Spleen (tissue), 11 donors: ENCODE measurements at regions not wholly inside any gene's neighbourhood (a gene's known extent, or its start where the extent isn't known, plus 50 kb on each side); places are given as distances from the start of the nearest gene placed in this dataset.
A peak's percentile ranks its signal among the peaks of the same experiment; 100 is the strongest.

Source experiments
- DNase-seq: peaks from one replicate; pipeline ENCODE4 v3.0.0-alpha.2; 2020
- H3K27ac ChIP-seq, 8 donors: fragments of 200-600 bp; sonication (generic) in 7 of 8; 1 replicate in 4 of 8; 2 replicates in 4 of 8; pipeline versions ENCODE4 v1.5.0 to v1.8.0; 2016 to 2021; ENCODE audit warnings: inconsistent platforms in 4 of 8, mild to moderate bottlenecking in 4 of 8, moderate library complexity in 1 of 8
- H3K27me3 ChIP-seq, 7 donors: fragments of 200-600 bp; sonication (generic) in 6 of 7; replicated peaks in 1 of 7; 1 replicate in 4 of 7; 2 replicates in 3 of 7; pipeline versions ENCODE4 v1.5.0 to v1.8.0; 2016 to 2021; ENCODE audit warnings: inconsistent platforms in 3 of 7, mild to moderate bottlenecking in 1 of 7
- H3K36me3 ChIP-seq, 6 donors: fragments of 200-600 bp; sonication (generic) in 5 of 6; 1 replicate in 4 of 6; 2 replicates in 2 of 6; pipeline versions ENCODE4 v1.5.0 to v1.8.0; 2016 to 2021; ENCODE audit warnings: inconsistent platforms in 2 of 6
- H3K4me1 ChIP-seq, 6 donors: fragments of 200-600 bp; sonication (generic) in 5 of 6; 1 replicate in 3 of 6; 2 replicates in 3 of 6; pipeline versions ENCODE4 v1.5.0 to v1.8.0; 2016 to 2021; ENCODE audit warnings: inconsistent platforms in 3 of 6
- H3K4me3 ChIP-seq, 8 donors: fragments of 200-600 bp; sonication (generic) in 7 of 8; 1 replicate in 4 of 8; 2 replicates in 4 of 8; pipeline versions ENCODE4 v1.5.0 to v1.8.0; 2016 to 2021; ENCODE audit warnings: inconsistent platforms in 4 of 8, mild to moderate bottlenecking in 4 of 8, moderate library complexity in 2 of 8
- H3K9me3 ChIP-seq, 8 donors: fragments of 200-600 bp; sonication (generic) in 7 of 8; 1 replicate in 4 of 8; 2 replicates in 4 of 8; pipeline versions ENCODE4 v1.5.0 to v1.8.0; 2016 to 2021; ENCODE audit warnings: inconsistent platforms in 4 of 8
- CTCF ChIP-seq, 11 experiments: fragments of 200-600 bp in 7 of 11; fragments of 450-650 bp in 4 of 11; sonication (generic) in 4 of 11; IDR thresholded peaks in 8 of 11; conservative IDR thresholded peaks in 3 of 11; 1 replicate in 7 of 11; 2 replicates in 4 of 11; pipeline versions ENCODE4 v1.4.0 to v1.8.0; 2016 to 2021; ENCODE audit warnings: antibody characterized with exemption in 11 of 11, inconsistent platforms in 4 of 11, mild to moderate bottlenecking in 1 of 11
- POLR2A ChIP-seq, 3 donors: fragments of 450-650 bp; IDR thresholded peaks; one replicate each; pipeline ENCODE4 v1.5.1; 2017; ENCODE audit warnings: antibody characterized with exemption in 3 of 3, mild to moderate bottlenecking in 1 of 3
- POLR2AphosphoS5 ChIP-seq, 3 donors: sonication (generic); formaldehyde crosslinking; IDR thresholded peaks; one replicate each; pipeline ENCODE4 v1.5.1; 2017; ENCODE audit warnings: antibody characterized with exemption in 3 of 3
- WGBS, 5 donors: extraction: QIAGEN DNeasy Blood & Tissue Kit in 3 of 5; methylation state at CpG; one replicate each; pipeline versions ENCODE4 v1.1.5 to v1.1.7; 2013 to 2018; 5-methylcytosine and 5-hydroxymethylcytosine counted together
- intact Hi-C: fragments of 100-400 bp; cut with DNase I; formaldehyde crosslinking; loops from one replicate; pipeline ENCODE4 v1.15.0; 2023; ENCODE audit warnings: low total_unique reads
- donor health status: healthy with polysubstance abuse.
- donor health status: DM: no; HTN: no; CAD: no; lungs with moderate emphysema.
- donor health status: DM: no; HTN: no; CAD: no.
- donor health status: Bipolar disorder and iron deficiency.
- donor health status: healthy.
- donor health status: DM: no; HTN: no; CAD: no.
- donor health status: DM: yes; HTN: yes; CAD: no.

DNA sequence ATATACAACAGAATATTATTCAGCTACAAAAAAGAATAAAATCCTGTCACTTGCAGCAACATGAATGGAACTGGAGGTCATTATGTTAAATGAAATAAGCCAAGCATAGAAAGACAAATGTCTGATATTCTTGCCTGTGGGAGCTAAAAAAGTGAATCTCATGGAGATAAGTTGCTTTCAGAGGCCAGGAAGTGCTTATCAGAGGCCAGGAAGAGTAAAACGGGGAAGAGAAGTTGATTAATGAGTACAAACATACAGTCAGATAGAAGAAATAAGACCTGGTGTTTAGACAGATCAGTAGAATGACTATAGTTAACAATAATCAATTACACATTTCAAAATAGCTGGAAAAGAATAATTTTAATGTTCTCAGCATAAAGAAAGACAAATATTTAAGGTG, 54.4 kb upstream of the CPHXL start:
- 0 to 8% (median 3%) methylated on average over 1 of the region's 1 CpG for WGBS, 5 donors
- intact Hi-C loops = no loop called here

DNA sequence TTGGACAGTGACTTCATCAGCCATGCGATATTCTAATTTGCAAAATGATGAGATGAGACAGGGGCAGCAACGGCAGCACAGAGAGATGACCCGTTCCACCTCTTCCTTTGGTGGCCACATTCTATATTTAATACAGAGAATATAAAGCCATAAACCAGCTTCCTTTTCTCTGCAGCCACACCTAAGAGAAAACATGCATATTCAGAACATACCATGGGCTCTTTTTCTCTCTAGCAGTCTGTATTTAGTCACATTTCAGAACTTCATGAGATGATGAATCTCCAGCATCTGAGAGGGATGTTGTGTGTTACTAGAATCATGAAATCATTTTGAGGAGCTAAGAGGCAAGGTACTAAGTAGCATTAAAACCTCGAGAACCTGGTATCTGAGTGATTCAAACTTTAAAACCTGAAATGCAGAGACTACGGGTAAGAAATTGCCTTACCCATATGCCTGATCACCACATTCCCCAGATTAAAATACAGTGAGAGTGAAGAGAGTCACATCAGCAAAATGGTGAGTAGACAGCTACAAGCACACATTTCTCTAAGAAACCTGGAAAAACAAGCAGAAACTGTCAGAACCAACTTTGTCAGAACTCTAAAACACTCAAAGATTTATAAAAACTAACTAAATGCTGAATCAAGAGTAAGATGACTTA, 55.5 kb upstream of the CPHXL start:
- Histone ChIP-seq H3K4me1 (no peaks in the 10 kb centered on the region), H3K9me3 (no peaks in the 10 kb centered on the region), H3K27me3 (peaks cover 0 to 18% (median 0%) of the 10 kb centered on the region in 7 donors), H3K27ac (no peak overlapping the region), H3K4me3 (no peak overlapping the region), H3K36me3 (no peaks in the 10 kb centered on the region)
- intact Hi-C loops = no loop called here
- 63 to 79% (median 73%) methylated on average over 5 of the region's 5 CpGs for WGBS, 5 donors
- no peak for TF ChIP-seq POLR2AphosphoS5 (IDR thresholded peaks at IDR 0.05)
- no peak for TF ChIP-seq POLR2A (IDR thresholded peaks at IDR 0.05)
- no peak for TF ChIP-seq CTCF (IDR thresholded peaks at IDR 0.05 in 8 of 11, conservative IDR thresholded peaks at IDR 0.05 in 3 of 11)
- no peak for DNase-seq

More for the DNA sequence above, 54.4 kb upstream of the CPHXL start:
- no peak for DNase-seq
- Histone ChIP-seq H3K4me1 (no peaks in the 10 kb centered on the region), H3K36me3 (no peaks in the 10 kb centered on the region), H3K27ac (no peak overlapping the region), H3K9me3 (no peaks in the 10 kb centered on the region), H3K4me3 (no peak overlapping the region), H3K27me3 (peaks cover 0 to 17% (median 0%) of the 10 kb centered on the region in 7 donors)
- TF ChIP-seq CTCF (IDR thresholded peaks at IDR 0.05 in 8 of 11, conservative IDR thresholded peaks at IDR 0.05 in 3 of 11) (no peak), POLR2AphosphoS5 (IDR thresholded peaks at IDR 0.05) (no peak), POLR2A (IDR thresholded peaks at IDR 0.05) (no peak)

DNA sequence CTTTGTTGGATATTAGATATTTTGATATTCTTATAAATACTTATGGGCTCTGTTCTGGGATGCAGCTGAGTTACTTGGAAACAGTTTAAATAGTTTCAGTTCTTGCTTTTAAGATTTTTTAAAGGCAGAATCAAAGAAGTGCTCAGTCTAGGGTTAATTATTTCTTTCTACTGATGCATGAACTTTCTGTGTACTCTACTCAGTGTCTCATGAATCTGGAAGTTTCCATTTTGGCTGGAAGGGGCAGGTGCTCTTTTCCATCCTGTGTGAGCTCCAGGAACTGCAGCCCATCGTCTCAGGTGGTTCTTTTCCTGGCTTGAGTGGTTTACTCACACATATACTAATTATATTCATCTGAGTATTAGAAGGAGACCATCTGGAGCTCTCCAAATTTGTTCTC, 61.1 kb upstream of the CPHXL start:
- TF ChIP-seq POLR2AphosphoS5 (IDR thresholded peaks at IDR 0.05) (no peak), POLR2A (IDR thresholded peaks at IDR 0.05) (no peak), CTCF (IDR thresholded peaks at IDR 0.05 in 8 of 11, conservative IDR thresholded peaks at IDR 0.05 in 3 of 11) (no peak)
- 41 to 65% (median 55%) methylated on average over 1 of the region's 1 CpG for WGBS, 5 donors
- Histone ChIP-seq H3K4me3 (no peak overlapping the region), H3K9me3 (no peaks in the 10 kb centered on the region), H3K36me3 (no peaks in the 10 kb centered on the region), H3K4me1 (no peaks in the 10 kb centered on the region), H3K27ac (no peak overlapping the region), H3K27me3 (peaks cover 0 to 34% (median 0%) of the 10 kb centered on the region in 7 donors)
- intact Hi-C loops = no loop called here
- no peak for DNase-seq

DNA sequence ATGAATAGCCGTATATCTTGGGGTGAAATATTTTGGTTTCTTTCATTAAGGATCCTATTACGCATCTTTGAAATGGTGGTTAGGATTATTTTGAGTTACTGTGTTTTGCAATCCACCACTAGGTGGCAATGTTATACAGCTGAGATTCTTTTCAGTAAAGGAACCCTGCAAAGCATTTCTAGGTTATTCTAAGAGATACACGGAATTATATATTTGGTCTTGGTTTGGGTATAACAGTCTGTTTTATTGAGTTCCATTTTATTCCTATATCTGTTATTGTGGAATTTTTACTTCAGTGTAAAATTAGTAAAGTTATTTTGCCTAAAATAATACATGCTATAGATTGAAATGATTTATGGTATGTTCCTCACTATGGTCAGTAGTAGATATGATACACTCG, 62.9 kb upstream of the CPHXL start:
- H3K36me3 ChIP-seq = no peaks in the 10 kb centered on the region
- intact Hi-C loops = loop anchor here (2.0 kb wide), 1 partner anchor 1382 kb away; no protein-coding TSS in a partner anchor
- TF ChIP-seq POLR2A (IDR thresholded peaks at IDR 0.05) (no peak), CTCF (IDR thresholded peaks at IDR 0.05 in 8 of 11, conservative IDR thresholded peaks at IDR 0.05 in 3 of 11) (peak; percentile 50 to 80 (median 68)), POLR2AphosphoS5 (IDR thresholded peaks at IDR 0.05) (no peak)
- DNase-seq = no peak
- peaks cover 0 to 33% (median 0%) of the 10 kb centered on the region in 7 donors for H3K27me3 ChIP-seq
- WGBS, 5 donors = 8 to 20% (median 10%) methylated on average over 4 of the region's 4 CpGs
- no peak overlapping the region for H3K27ac ChIP-seq
- H3K4me1 ChIP-seq = no peaks in the 10 kb centered on the region
- no peak overlapping the region for H3K4me3 ChIP-seq
- H3K9me3 ChIP-seq = no peaks in the 10 kb centered on the region
